ENCODE measurements at regions not wholly inside any gene's neighbourhood (a gene's known extent, or its start where the extent isn't known, plus 50 kb on each side); places are given as distances from the start of the nearest gene placed in this dataset.

DNA sequence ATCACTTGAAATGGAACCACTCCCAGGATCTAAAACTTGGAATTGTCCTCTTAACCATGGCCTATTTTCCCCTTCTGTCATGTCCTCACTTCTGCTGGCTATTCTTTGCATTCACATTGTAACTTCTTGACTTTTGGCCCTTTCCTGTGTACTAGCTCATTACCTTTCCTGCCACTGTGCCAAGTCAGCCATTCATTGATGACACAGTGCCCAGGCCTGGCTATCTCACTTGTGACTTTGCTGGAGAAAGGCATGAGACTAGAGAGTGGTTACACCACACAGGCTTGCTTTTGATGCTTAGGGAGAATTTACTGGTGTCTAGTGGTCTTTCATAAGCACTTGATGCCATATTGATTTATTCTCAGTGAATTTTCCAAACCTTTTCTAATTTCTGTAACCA lies 101.1 kb downstream of the NR1D2 start:
- no peak overlapping the region for H3K27ac ChIP-seq
- no peak for TF ChIP-seq CTCF (conservative IDR thresholded peaks at IDR 0.05)

- no peak overlapping the region for H3K27ac ChIP-seq
- TF ChIP-seq CTCF (conservative IDR thresholded peaks at IDR 0.05), result no peak
These were observed 102.4 kb downstream of the NR1D2 start for GRCh38 chr3:24047513-24047912.

DNA sequence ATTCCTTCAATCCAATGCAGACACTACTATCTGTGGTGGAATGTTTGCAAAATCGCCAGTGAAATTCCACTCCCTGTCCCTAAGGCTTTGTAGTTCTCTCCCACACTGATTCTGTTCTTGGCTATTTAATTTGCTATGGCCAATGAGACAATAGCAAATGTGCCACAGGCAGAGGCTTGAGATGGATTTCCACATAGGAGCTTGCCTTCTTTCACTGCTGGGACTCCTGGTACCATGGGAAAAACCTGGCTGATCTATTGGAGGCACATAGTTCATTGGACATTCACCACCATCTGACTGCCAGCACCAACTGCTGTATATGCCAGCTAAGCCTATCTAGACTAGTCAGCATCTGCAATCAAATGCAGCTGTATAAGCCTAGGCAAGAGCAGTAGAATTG lies 103.8 kb downstream of the NR1D2 start:
- TF ChIP-seq CTCF (conservative IDR thresholded peaks at IDR 0.05), result no peak
- H3K27ac ChIP-seq, result no peak overlapping the region

DNA sequence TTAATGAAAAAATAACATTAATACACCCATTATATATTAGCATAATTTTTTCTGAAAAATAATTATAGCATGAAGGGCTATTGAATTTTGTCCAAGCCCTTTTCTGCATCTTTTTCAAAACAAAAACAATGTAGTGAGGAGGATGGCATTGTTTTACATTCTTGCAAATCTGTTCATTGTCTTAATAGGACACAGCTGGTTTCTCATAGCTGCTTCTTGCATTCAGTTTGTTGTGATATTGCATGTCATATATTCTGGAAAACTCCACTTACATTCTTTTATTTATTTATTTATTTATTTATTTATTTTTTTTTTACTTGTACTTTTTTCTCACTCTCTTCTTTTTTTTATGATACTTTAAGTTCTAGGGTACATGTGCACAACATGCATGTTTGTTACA lies 107.4 kb downstream of the NR1D2 start:
- no peak overlapping the region for H3K27ac ChIP-seq
- no peak for TF ChIP-seq CTCF (conservative IDR thresholded peaks at IDR 0.05)

DNA sequence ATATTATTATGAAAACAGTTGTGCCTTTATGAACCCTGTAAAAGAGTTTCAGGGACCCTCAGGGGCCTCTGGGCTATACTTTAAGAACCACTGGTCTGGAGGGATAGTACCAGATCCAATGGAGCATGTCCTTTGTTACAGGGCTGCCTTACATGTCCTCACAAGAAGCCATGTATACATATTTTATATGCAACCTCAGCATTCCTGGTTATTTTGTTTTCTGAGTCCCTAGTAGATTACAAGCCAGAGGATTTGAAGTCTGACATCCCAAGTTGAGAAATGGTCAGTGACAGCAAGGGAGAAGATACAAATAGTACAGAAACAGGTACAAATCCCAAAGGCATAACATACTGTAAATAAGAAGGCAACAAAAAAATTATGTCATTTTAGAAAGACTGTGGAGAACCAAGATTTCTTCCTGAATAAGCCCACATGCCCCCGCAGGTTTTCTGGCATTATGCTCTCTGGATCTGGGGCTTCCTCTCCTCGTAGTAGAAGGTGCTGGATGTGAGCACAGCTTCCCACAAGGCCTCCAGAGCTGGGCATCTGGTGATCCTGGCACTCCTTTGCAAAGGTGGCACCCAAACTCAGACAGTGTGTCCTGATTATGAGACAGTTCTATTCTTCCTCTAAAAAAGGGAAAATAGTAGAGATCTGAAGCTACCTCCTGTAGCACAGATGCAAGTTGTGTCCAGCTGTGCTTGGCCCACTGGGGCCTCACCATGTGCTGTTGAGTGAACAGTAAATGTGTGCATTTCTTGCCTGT lies 114.0 kb downstream of the NR1D2 start:
- TF ChIP-seq CTCF (conservative IDR thresholded peaks at IDR 0.05), result no peak

GRCh38 chr3:24060055-24060454 lies 115.0 kb downstream of the NR1D2 start:
- TF ChIP-seq CTCF (conservative IDR thresholded peaks at IDR 0.05), result no peak
- no peak overlapping the region for H3K27ac ChIP-seq

More for the DNA sequence above, 114.0 kb downstream of the NR1D2 start:
- no peak overlapping the region for H3K27ac ChIP-seq

GRCh38 chr3:24062916-24063315 lies 117.8 kb downstream of the NR1D2 start:
- no peak for TF ChIP-seq CTCF (conservative IDR thresholded peaks at IDR 0.05)
- no peak overlapping the region for H3K27ac ChIP-seq

Data from VCaP (cell line).